ENCODE measurements at regions not wholly inside any gene's neighbourhood (a gene's known extent, or its start where the extent isn't known, plus 50 kb on each side); places are given as distances from the start of the nearest gene placed in this dataset.

DNA sequence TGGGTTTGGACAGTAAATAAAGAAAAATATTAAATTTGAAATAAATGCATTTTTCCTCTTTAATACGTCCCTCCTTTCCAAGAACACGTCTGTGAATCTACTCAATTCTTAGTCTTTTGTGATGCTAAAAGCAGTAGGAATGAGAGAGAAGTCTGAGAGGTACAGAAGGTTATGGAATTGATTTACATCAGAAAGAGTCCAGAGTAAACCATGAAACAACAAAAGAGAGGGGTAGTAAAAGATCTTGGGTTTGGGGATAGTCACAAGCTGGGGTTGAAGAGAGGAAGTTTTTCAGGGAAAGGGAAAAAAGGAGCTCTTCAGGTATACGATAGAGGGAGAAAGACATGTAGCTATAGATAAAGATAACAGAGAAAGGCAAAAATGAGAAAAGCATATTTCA lies 215.4 kb downstream of the RAB28 start:
- Histone ChIP-seq H3K4me1 (ENCODE audit: control insufficient read depth in 1 of 2, insufficient read depth in 2 of 2, low read depth in 1 of 2, low read length in 1 of 2) (no peaks in the 10 kb centered on the region), H3K36me3 (replicated peaks in 1 of 2; ENCODE audit: control insufficient read depth in 1 of 2, insufficient read depth in 2 of 2, low read length in 1 of 2) (no peaks in the 10 kb centered on the region), H3K4me3 (ENCODE audit: low read depth in 2 of 2, low read length in 1 of 2) (no peak overlapping the region), H4K20me1 (ENCODE audit: insufficient read depth) (no peaks in the 10 kb centered on the region), H3K79me2 (ENCODE audit: insufficient read depth) (no peaks in the 10 kb centered on the region), H3K4me2 (no peak overlapping the region), H3K9me2 (no peaks in the 10 kb centered on the region), H2AFZ (ENCODE audit: low read depth) (no peak overlapping the region), H3K27me3 (ENCODE audit: insufficient read depth) (no peaks in the 10 kb centered on the region), H3K9ac (no peak overlapping the region), H3F3A (replicated peaks; ENCODE audit: insufficient read depth) (no peaks in the 10 kb centered on the region), H3K27ac (ENCODE audit: low read depth in 2 of 2, low read length in 1 of 2) (no peak overlapping the region), H3K9me3 (peaks cover 5% of the 10 kb centered on the region; the same call in 1 of the 2 replicates)
- POLR2A ChIA-PET: no interaction called here
- no peak for DNase-seq
- TF ChIP-seq TAF1 (IDR thresholded peaks at IDR 0.05; ENCODE audit: borderline replicate concordance, low read depth, low read length): no peak
- TF ChIP-seq MXI1 (IDR thresholded peaks at IDR 0.05; ENCODE audit: low read depth, low read length): no peak
- no peak for TF ChIP-seq ELF1 (IDR thresholded peaks at IDR 0.05)
- no peak for TF ChIP-seq RAD21 (IDR thresholded peaks at IDR 0.05; ENCODE audit: low read length)
- TF ChIP-seq GATA2 (CRISPR knock-in tag; IDR thresholded peaks at IDR 0.05): no peak
- TF ChIP-seq FOXJ3 (CRISPR knock-in tag; IDR thresholded peaks at IDR 0.05): no peak
- TF ChIP-seq, protein P1, sequence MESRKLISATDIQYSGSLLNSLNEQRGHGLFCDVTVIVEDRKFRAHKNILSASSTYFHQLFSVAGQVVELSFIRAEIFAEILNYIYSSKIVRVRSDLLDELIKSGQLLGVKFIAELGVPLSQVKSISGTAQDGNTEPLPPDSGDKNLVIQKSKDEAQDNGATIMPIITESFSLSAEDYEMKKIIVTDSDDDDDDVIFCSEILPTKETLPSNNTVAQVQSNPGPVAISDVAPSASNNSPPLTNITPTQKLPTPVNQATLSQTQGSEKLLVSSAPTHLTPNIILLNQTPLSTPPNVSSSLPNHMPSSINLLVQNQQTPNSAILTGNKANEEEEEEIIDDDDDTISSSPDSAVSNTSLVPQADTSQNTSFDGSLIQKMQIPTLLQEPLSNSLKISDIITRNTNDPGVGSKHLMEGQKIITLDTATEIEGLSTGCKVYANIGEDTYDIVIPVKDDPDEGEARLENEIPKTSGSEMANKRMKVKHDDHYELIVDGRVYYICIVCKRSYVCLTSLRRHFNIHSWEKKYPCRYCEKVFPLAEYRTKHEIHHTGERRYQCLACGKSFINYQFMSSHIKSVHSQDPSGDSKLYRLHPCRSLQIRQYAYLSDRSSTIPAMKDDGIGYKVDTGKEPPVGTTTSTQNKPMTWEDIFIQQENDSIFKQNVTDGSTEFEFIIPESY (IDR thresholded peaks at IDR 0.05; ENCODE audit: borderline replicate concordance, low read depth): no peak
- 22% methylated on average over 3 of the region's 3 CpGs for WGBS (ENCODE audit: low lambda C conversion rate)
- CTCF ChIA-PET: no interaction called here

DNA sequence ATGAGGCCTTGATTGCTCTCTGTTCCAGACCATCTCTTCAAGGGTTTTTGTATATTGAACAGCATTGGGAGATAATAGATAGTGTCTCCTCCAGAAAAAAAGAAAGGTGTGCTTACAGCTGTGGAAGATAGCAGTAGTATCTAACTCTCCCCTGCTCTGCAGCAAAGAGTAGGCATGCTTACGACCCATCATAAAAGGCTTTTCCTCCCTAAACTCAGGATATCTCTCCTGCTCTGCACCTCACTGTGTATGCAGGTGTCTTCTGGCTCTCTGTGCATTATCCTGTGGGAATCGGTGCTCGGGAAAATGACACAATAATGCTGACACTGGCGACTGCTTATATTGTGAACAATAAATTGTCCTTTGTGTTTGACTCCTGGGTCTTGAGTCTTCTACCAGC lies 216.0 kb downstream of the RAB28 start:
- no peaks in the 10 kb centered on the region for H3K27me3 ChIP-seq (ENCODE audit: insufficient read depth)
- no peak overlapping the region for H3K9ac ChIP-seq
- H3K36me3 ChIP-seq (replicated peaks in 1 of 2; ENCODE audit: control insufficient read depth in 1 of 2, insufficient read depth in 2 of 2, low read length in 1 of 2): no peaks in the 10 kb centered on the region
- no peaks in the 10 kb centered on the region for H3K4me1 ChIP-seq (ENCODE audit: control insufficient read depth in 1 of 2, insufficient read depth in 2 of 2, low read depth in 1 of 2, low read length in 1 of 2)
- TF ChIP-seq FOXM1 (IDR thresholded peaks at IDR 0.05; ENCODE audit: low read depth) (no peak), EZH2phosphoT487 (IDR thresholded peaks at IDR 0.05; ENCODE audit: borderline replicate concordance, low read depth) (no peak), NFIC (IDR thresholded peaks at IDR 0.05; ENCODE audit: borderline replicate concordance) (no peak), CHD2 (IDR thresholded peaks at IDR 0.05; ENCODE audit: low read length, partially characterized antibody) (no peak), SIN3A (IDR thresholded peaks at IDR 0.05; ENCODE audit: borderline replicate concordance, low read depth, low read length) (no peak), TAF1 (IDR thresholded peaks at IDR 0.05; ENCODE audit: borderline replicate concordance, low read depth, low read length) (no peak), EP300 (IDR thresholded peaks at IDR 0.05; ENCODE audit: borderline replicate concordance in 1 of 2, low read depth in 1 of 2, low read length in 1 of 2) (no peak), POLR2AphosphoS5 (IDR thresholded peaks at IDR 0.05; ENCODE audit: low read depth, low read length) (no peak), TEAD4 (IDR thresholded peaks at IDR 0.05; ENCODE audit: borderline replicate concordance, insufficient read depth) (no peak), TCF12 (IDR thresholded peaks at IDR 0.05) (no peak), YY1 (IDR thresholded peaks at IDR 0.05; ENCODE audit: low read depth) (no peak), SMC3 (IDR thresholded peaks at IDR 0.05; ENCODE audit: low read depth, low read length) (no peak), MXI1 (IDR thresholded peaks at IDR 0.05; ENCODE audit: low read depth, low read length) (no peak)
- TF ChIP-seq, protein P2, sequence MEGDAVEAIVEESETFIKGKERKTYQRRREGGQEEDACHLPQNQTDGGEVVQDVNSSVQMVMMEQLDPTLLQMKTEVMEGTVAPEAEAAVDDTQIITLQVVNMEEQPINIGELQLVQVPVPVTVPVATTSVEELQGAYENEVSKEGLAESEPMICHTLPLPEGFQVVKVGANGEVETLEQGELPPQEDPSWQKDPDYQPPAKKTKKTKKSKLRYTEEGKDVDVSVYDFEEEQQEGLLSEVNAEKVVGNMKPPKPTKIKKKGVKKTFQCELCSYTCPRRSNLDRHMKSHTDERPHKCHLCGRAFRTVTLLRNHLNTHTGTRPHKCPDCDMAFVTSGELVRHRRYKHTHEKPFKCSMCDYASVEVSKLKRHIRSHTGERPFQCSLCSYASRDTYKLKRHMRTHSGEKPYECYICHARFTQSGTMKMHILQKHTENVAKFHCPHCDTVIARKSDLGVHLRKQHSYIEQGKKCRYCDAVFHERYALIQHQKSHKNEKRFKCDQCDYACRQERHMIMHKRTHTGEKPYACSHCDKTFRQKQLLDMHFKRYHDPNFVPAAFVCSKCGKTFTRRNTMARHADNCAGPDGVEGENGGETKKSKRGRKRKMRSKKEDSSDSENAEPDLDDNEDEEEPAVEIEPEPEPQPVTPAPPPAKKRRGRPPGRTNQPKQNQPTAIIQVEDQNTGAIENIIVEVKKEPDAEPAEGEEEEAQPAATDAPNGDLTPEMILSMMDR (IDR thresholded peaks at IDR 0.05): no peak
- TF ChIP-seq, protein P3, sequence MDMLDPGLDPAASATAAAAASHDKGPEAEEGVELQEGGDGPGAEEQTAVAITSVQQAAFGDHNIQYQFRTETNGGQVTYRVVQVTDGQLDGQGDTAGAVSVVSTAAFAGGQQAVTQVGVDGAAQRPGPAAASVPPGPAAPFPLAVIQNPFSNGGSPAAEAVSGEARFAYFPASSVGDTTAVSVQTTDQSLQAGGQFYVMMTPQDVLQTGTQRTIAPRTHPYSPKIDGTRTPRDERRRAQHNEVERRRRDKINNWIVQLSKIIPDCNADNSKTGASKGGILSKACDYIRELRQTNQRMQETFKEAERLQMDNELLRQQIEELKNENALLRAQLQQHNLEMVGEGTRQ (IDR thresholded peaks at IDR 0.05; ENCODE audit: borderline replicate concordance, low read depth, low read length): no peak
- no peak overlapping the region for H3K4me2 ChIP-seq
- no peaks in the 10 kb centered on the region for H4K20me1 ChIP-seq (ENCODE audit: insufficient read depth)
- H3K27ac ChIP-seq (ENCODE audit: low read depth in 2 of 2, low read length in 1 of 2): no peak overlapping the region
- ChIA-PET POLR2A (no interaction called here), CTCF (no interaction called here)
- H3F3A ChIP-seq (replicated peaks; ENCODE audit: insufficient read depth): no peaks in the 10 kb centered on the region
- no peaks in the 10 kb centered on the region for H3K79me2 ChIP-seq (ENCODE audit: insufficient read depth)
- no peak overlapping the region for H3K4me3 ChIP-seq (ENCODE audit: low read depth in 2 of 2, low read length in 1 of 2)
- no peak for DNase-seq
- no peaks in the 10 kb centered on the region for H3K9me3 ChIP-seq
- WGBS (ENCODE audit: low lambda C conversion rate): 56% methylated on average over 4 of the region's 4 CpGs
- no peaks in the 10 kb centered on the region for H3K9me2 ChIP-seq
- H2AFZ ChIP-seq (ENCODE audit: low read depth): no peak overlapping the region
